Embryonic facial prominence (tissue), 1 donor: ENCODE measurements at regions not wholly inside any gene's neighbourhood (a gene's known extent, or its start where the extent isn't known, plus 50 kb on each side); places are given as distances from the start of the nearest gene placed in this dataset.

Experiments used
- DNase-seq: peaks from one replicate; pipeline ENCODE4 v3.0.0-alpha.2; 2016; ENCODE audit errors: extremely low spot score

- peak; percentile 9 for DNase-seq
These were observed 492.9 kb upstream of the KIRREL3 start for GRCh38 chr11:127493330-127494022.

DNA sequence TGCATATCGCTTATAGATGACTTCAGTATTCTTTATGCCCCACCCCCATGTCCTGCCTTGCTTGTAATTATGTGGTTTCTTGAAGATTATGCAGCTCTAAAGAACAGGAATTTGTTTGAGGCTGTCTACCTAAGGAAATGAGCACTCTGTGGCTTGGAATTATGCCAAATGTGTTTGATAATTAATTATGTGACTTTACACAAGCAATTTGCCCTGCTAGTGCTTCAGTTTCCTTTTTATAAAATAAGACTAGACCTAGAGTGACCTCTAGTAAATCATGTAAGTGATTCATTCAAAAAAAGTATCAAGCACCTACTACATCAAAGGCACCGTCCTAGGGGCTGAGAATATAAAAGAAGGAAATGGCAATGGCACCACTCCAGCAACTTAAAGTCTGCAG is 491.5 kb upstream of the KIRREL3 start:
- no peak for DNase-seq

- DNase-seq, result no peak
These were observed 491.0 kb upstream of the KIRREL3 start for GRCh38 chr11:127491589-127491988.

DNA sequence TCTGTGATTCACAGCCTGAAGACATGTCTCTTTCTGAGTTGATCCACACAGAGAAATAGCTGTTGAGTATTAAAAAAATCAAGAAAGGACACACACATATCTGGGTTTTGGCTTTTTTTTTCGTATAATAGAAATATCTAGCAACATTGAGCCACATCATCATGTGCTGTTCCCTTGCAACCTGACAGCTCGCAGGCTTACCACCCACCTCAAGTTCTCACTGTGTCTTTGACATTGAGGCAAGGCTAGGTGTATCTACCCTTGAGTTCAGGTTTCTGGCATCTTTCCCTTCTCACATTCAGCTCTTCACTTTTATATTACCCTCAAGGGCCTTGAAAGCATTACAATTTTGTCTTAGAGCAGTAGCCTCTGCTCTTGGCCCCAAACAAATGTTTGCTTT is 490.3 kb upstream of the KIRREL3 start:
- DNase-seq, result no peak

DNA sequence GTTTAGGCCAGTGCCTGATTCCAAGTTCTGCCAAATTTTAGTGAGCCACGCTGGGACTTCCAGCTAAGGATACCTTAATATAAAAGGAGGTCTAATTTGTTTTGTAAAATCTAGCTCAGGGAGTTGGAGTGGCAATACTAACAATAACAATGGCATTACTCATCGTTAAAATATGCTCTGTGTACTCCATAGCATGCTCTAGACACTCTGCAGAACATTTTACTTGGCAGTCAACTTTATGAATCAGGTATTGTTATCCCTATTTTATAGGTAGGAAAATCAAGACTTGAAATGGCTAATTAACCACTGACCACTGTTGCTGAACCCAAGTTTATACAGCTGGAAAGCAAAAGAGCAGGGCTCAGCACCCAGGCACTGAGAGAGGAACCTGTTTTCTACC is 485.0 kb upstream of the KIRREL3 start:
- DNase-seq, result no peak

DNA sequence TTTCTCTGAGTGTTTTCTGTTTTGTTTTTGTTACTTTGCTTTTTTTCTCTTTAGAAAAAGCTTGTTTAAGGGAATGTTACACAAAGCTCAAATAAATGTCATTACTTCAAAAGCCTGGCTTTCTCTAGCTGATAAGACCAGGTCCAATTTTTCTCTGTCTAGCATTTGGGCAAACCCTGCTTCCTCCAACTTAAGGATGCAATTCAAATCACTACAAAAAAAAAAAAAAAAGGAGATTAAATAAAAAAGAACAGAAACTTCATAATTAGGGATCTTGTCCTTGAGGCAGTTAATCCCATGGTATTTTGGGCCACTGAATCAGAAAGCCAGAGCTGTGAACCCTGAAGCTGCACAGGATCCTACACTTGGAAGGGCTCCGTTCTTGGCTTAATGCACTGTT is 480.8 kb upstream of the KIRREL3 start:
- no peak for DNase-seq

DNA sequence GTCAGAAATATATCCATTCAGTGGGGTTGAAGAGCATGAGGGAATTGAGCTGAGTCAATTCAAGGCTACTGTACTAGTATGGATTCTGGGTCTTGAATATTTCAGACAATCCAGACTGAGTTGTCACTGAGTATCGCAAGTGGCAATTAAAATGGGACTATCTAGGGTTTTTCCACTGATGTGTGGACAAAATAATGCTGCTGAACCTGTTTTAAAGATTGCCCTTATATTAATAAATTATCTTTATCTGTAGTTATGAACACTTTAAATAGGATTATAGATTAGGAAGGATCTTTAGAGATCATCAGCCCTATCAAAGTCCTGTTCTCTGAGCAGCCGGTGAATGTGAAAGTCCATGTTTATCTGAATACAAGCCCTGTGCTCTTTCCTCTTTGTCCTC is 478.3 kb upstream of the KIRREL3 start:
- no peak for DNase-seq

GRCh38 chr11:127474766-127475165 is 474.2 kb upstream of the KIRREL3 start:
- no peak for DNase-seq

GRCh38 chr11:127472505-127472904 is 471.9 kb upstream of the KIRREL3 start:
- no peak for DNase-seq

- no peak for DNase-seq
These were observed 471.1 kb upstream of the KIRREL3 start for GRCh38 chr11:127471662-127472061.

GRCh38 chr11:127470306-127470884 is 469.8 kb upstream of the KIRREL3 start:
- DNase-seq, result no peak

GRCh38 chr11:127464325-127464724 is 463.8 kb upstream of the KIRREL3 start:
- no peak for DNase-seq

DNA sequence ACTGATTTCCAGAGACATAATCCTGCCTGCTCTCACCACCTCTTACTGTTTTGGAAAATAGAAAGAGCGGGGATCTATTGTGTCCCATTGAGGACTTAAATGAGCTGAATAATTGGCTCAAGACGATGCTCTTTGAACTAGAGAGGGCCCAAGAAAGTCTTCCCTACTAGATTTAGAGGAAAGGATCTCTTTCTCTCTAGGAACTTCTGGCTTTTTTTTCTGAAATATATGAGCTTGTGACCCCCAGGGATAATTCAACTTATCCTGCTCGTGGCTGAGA is 461.4 kb upstream of the KIRREL3 start:
- DNase-seq, result no peak

DNA sequence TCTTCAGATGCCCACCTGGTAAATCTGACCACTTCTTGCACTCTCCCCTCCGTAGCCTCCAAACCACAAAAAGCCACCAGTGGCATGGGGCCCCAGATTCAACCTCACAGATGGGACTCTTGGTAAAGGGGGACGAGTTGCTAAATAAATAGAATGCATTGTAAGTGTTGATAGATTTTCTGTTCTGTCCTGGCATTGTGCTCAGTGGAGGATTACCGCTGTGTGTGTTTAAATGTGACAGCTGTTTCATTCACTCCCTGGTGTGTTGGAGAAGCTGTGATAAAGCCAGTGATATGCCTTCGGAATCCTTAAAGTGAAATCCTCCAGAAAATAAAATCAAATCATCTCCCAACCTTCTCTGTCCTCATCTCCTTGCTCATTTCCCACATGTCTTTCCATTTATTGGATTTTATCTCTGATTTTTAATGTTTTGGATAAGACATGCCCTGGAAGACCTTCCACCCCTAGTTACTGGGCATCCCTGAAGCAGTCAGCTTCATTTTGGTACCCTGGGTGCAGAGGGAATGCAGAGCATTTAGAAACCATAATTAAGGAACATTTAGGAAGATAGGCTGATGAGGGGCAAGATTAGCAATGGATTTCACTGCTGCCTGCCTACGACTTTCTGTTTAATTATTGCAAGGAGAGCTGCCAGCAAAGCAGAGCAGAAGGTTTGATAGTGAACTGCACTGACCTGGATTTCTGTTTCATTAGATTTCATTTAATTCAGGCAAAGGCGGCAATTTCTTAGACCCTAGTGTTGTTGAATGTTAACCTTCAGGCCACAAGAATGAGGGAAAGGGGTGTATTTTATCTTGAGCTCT is 460.9 kb upstream of the KIRREL3 start:
- no peak for DNase-seq

- no peak for DNase-seq
These were observed 458.0 kb upstream of the KIRREL3 start for GRCh38 chr11:127458561-127458960.

DNA sequence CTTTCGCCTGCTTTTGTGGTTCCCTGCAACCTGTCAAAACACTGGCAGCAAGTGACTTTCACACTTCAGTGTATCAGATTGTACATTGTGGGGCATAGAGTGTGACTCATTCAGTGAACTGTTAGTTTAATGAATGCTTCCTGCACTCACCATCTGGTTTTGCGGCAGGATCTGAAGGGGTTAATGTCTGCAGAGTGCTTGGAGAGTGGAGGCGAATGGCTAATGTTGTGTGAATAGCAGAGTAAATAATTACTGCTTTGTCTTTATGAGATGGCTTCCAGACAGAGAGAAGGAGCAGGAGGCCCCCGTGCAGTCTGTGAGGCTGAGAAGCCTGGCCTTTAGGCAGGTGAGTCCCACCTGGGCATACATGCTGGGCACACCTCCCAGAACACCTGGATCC is 454.3 kb upstream of the KIRREL3 start:
- no peak for DNase-seq

GRCh38 chr11:127452533-127452932 is 452.0 kb upstream of the KIRREL3 start:
- no peak for DNase-seq

DNA sequence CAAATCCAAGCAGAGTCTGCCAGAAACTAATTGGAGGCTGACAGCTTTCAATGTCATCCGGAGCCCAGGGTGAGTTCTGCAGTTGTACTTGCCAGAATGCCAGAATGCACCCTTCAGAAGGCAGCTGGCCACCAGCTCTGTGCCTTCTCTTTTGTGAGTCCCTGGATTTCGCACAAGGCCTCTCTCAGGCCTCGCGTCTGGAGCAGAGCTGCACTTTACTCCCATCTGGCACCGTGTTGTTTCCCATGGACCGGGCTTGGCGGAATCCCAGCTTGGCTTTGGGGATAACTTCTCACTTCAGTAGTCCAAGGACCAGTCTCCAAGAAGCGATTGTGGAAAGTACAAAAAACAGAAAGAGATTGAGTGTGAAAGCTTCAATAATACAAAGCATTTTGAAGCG is 451.3 kb upstream of the KIRREL3 start:
- DNase-seq, result no peak

DNA sequence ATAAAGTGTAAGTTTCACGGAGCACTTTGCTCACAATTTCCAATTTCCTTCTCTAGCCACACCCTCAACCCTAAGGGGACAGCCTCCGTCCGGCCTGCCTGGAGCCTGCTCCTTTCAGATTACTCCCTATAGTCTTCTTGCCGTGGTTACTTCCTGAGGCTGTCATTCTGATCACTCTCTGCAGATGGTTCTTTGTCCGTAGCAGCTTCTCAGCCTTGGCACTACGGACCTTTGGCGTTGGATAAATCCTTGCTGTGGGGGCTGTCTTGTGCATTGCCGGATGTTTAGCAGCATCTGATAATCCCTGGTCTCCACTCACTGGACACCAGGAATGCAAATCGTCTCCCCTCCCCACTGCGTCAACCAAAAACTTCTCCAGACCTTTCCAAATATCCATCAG is 447.5 kb upstream of the KIRREL3 start:
- no peak for DNase-seq

- no peak for DNase-seq
These were observed 444.9 kb upstream of the KIRREL3 start for GRCh38 chr11:127445476-127445875.

DNA sequence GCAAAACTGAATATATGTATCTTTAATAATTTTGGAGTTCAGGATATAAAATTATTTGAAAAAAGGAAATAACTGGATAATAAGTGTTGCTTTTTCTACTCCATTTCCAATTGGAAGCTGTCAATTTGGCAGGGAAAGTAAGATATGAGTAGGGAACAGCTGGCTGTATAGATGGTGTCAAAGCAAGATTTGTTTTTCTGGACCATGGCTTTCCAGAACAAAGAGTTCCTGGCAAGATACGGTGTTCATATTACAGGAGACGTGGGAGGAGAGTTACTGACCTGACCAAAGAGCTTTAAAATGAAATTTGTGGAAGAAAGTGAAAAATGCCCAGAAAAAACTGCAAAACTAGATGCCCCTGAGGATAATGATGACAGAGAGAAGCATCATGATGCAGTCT is 442.7 kb upstream of the KIRREL3 start:
- no peak for DNase-seq

- DNase-seq, result no peak
These were observed 440.0 kb upstream of the KIRREL3 start for GRCh38 chr11:127440616-127441015.

- DNase-seq, result no peak
These were observed 424.7 kb upstream of the KIRREL3 start for GRCh38 chr11:127425281-127425680.
